ENCODE measurements at regions not wholly inside any gene's neighbourhood (a gene's known extent, or its start where the extent isn't known, plus 50 kb on each side); places are given as distances from the start of the nearest gene placed in this dataset.

- TF ChIP-seq EGR1 (IDR thresholded peaks at IDR 0.05) (no peak), YY1 (IDR thresholded peaks at IDR 0.05; ENCODE audit: low read depth) (no peak)
These were observed 227.6 kb downstream of the RPS24 start for GRCh38 chr10:78261291-78261690.

GRCh38 chr10:78262860-78263259 lies 229.2 kb downstream of the RPS24 start:
- TF ChIP-seq CEBPB (IDR thresholded peaks at IDR 0.05): no peak
- TF ChIP-seq REST (IDR thresholded peaks at IDR 0.05; ENCODE audit: low read depth): no peak
- no peak for TF ChIP-seq TCF12 (IDR thresholded peaks at IDR 0.05; ENCODE audit: low read depth)
- no peak for TF ChIP-seq NFIC (IDR thresholded peaks at IDR 0.05)
- no peak for TF ChIP-seq YY1 (IDR thresholded peaks at IDR 0.05; ENCODE audit: low read depth)
- TF ChIP-seq MAX (IDR thresholded peaks at IDR 0.05): no peak
- no peak for TF ChIP-seq TAF1 (IDR thresholded peaks at IDR 0.05; ENCODE audit: low read depth)
- no peak for TF ChIP-seq EP300 (IDR thresholded peaks at IDR 0.05; ENCODE audit: borderline replicate concordance)
- TF ChIP-seq RAD21 (IDR thresholded peaks at IDR 0.05; ENCODE audit: low read depth): no peak
- TF ChIP-seq USF1 (IDR thresholded peaks at IDR 0.05): no peak
- TF ChIP-seq TEAD4 (IDR thresholded peaks at IDR 0.05): no peak
- no peak for TF ChIP-seq ZBTB7A (IDR thresholded peaks at IDR 0.05; ENCODE audit: low read depth)
- no peak for TF ChIP-seq FOXM1 (IDR thresholded peaks at IDR 0.05; ENCODE audit: borderline replicate concordance, low read depth)
- TF ChIP-seq CREB1 (IDR thresholded peaks at IDR 0.05; ENCODE audit: low read depth): no peak
- TF ChIP-seq EGR1 (IDR thresholded peaks at IDR 0.05): no peak

GRCh38 chr10:78263521-78263988 lies 229.9 kb downstream of the RPS24 start:
- no peak for TF ChIP-seq RAD21 (IDR thresholded peaks at IDR 0.05; ENCODE audit: low read depth)
- no peak for TF ChIP-seq TEAD4 (IDR thresholded peaks at IDR 0.05)
- no peak for TF ChIP-seq MAX (IDR thresholded peaks at IDR 0.05)
- no peak for TF ChIP-seq CEBPB (IDR thresholded peaks at IDR 0.05)
- TF ChIP-seq TAF1 (IDR thresholded peaks at IDR 0.05; ENCODE audit: low read depth): no peak
- no peak for TF ChIP-seq EGR1 (IDR thresholded peaks at IDR 0.05)
- TF ChIP-seq CREB1 (IDR thresholded peaks at IDR 0.05; ENCODE audit: low read depth): no peak
- no peak for TF ChIP-seq USF1 (IDR thresholded peaks at IDR 0.05)
- TF ChIP-seq EP300 (IDR thresholded peaks at IDR 0.05; ENCODE audit: borderline replicate concordance): no peak
- TF ChIP-seq TCF12 (IDR thresholded peaks at IDR 0.05; ENCODE audit: low read depth): no peak

- no peak for TF ChIP-seq USF1 (IDR thresholded peaks at IDR 0.05)
- no peak for TF ChIP-seq RAD21 (IDR thresholded peaks at IDR 0.05; ENCODE audit: low read depth)
- no peak for TF ChIP-seq EP300 (IDR thresholded peaks at IDR 0.05; ENCODE audit: borderline replicate concordance)
- no peak for TF ChIP-seq ZBTB7A (IDR thresholded peaks at IDR 0.05; ENCODE audit: low read depth)
- no peak for TF ChIP-seq CEBPB (IDR thresholded peaks at IDR 0.05)
- no peak for TF ChIP-seq NFIC (IDR thresholded peaks at IDR 0.05)
- TF ChIP-seq YY1 (IDR thresholded peaks at IDR 0.05; ENCODE audit: low read depth): no peak
- no peak for TF ChIP-seq CREB1 (IDR thresholded peaks at IDR 0.05; ENCODE audit: low read depth)
- no peak for TF ChIP-seq REST (IDR thresholded peaks at IDR 0.05; ENCODE audit: low read depth)
- no peak for TF ChIP-seq TAF1 (IDR thresholded peaks at IDR 0.05; ENCODE audit: low read depth)
- TF ChIP-seq TCF12 (IDR thresholded peaks at IDR 0.05; ENCODE audit: low read depth): no peak
- no peak for TF ChIP-seq MAX (IDR thresholded peaks at IDR 0.05)
- TF ChIP-seq TEAD4 (IDR thresholded peaks at IDR 0.05): no peak
- TF ChIP-seq FOXM1 (IDR thresholded peaks at IDR 0.05; ENCODE audit: borderline replicate concordance, low read depth): no peak
These were observed 230.7 kb downstream of the RPS24 start for GRCh38 chr10:78264361-78264760.

- TF ChIP-seq USF1 (IDR thresholded peaks at IDR 0.05) (no peak), EP300 (IDR thresholded peaks at IDR 0.05; ENCODE audit: borderline replicate concordance) (no peak), MAX (IDR thresholded peaks at IDR 0.05) (no peak), NFIC (IDR thresholded peaks at IDR 0.05) (no peak), REST (IDR thresholded peaks at IDR 0.05; ENCODE audit: low read depth) (no peak), YY1 (IDR thresholded peaks at IDR 0.05; ENCODE audit: low read depth) (no peak), EGR1 (IDR thresholded peaks at IDR 0.05) (no peak), FOXM1 (IDR thresholded peaks at IDR 0.05; ENCODE audit: borderline replicate concordance, low read depth) (no peak), TEAD4 (IDR thresholded peaks at IDR 0.05) (no peak), CREB1 (IDR thresholded peaks at IDR 0.05; ENCODE audit: low read depth) (no peak), CEBPB (IDR thresholded peaks at IDR 0.05) (no peak), ZBTB7A (IDR thresholded peaks at IDR 0.05; ENCODE audit: low read depth) (no peak), TAF1 (IDR thresholded peaks at IDR 0.05; ENCODE audit: low read depth) (no peak)
These were observed 233.2 kb downstream of the RPS24 start for GRCh38 chr10:78266741-78267469.

All from Ishikawa (cell line).